HepG2 (cell line): ENCODE measurements at regions not wholly inside any gene's neighbourhood (a gene's known extent, or its start where the extent isn't known, plus 50 kb on each side); places are given as distances from the start of the nearest gene placed in this dataset.

Experiments
- ATAC-seq: fragments of 200-7000 bp; cut with Tn5 transposase; 3 replicates; pipeline ENCODE4 v1.9.1; 2020; ENCODE audit warnings: mild to moderate bottlenecking, moderate library complexity
- BruUV-seq: library from RNA; stranded (reverse); fragments of 400-500 nt; replicated peaks from 2 replicates; lab custom pipeline; 2021; lab: Mats Ljungman, UMichigan
- CTCF ChIA-PET: fragments of 300-600 bp; formaldehyde crosslinking; extraction: SDS; loops from one replicate; lab custom pipeline; 2021; ENCODE audit warnings: low total read pairs, inconsistent platforms, low intra/inter-chr PET ratio; lab: Yijun Ruan, JAX
- POLR2A ChIA-PET: fragments of 350-600 bp; sonication (Branson Sonifier 250); formaldehyde crosslinking; loops from one replicate; lab custom pipeline; 2020; ENCODE audit warnings: antibody characterized with exemption, inconsistent platforms; lab: Yijun Ruan, JAX
- DNase-seq: peaks from one replicate; pipeline ENCODE4 v3.0.0-alpha.2; 2015; ENCODE audit warnings: low spot score
- FAIRE-seq: peaks from 3 replicates; lab custom pipeline; 2011; peaks lifted over from hg19 to GRCh38; lab: Jason Lieb, UNC
- H2AFZ ChIP-seq: one replicate; pipeline ENCODE4 v1.6.1; 2011; ENCODE audit warnings: low read length, inconsistent platforms
- H3K27ac ChIP-seq: fragments of 300-600 bp; 3 replicates; pipeline ENCODE4 v1.8.0; 2011; ENCODE audit warnings: mixed run types, mild to moderate bottlenecking, mixed read lengths, low read length, inconsistent platforms; ENCODE audit not compliant: insufficient read depth; ENCODE audit errors: extremely low read length
- H3K27me3 ChIP-seq, 2 experiments: fragments of 200-600 bp in 1 of 2; 2 replicates in 1 of 2; 3 replicates in 1 of 2; pipeline versions ENCODE4 v1.6.0 to v1.8.0; 2011; ENCODE audit warnings: low read length in 2 of 2, mild to moderate bottlenecking in 2 of 2, moderate library complexity in 2 of 2, inconsistent platforms in 1 of 2; ENCODE audit not compliant: insufficient read depth in 2 of 2, control insufficient read depth in 1 of 2
- H3K36me3 ChIP-seq, 2 experiments: fragments of 200-600 bp in 1 of 2; replicated peaks in 1 of 2; 2 replicates in 1 of 2; 3 replicates in 1 of 2; pipeline versions ENCODE4 v1.5.1 to v1.8.0; 2011; ENCODE audit warnings: low read length in 2 of 2, inconsistent platforms in 1 of 2; ENCODE audit not compliant: insufficient read depth in 2 of 2, control insufficient read depth in 1 of 2
- H3K4me1 ChIP-seq: 2 replicates; pipeline ENCODE4 v1.5.1; 2012; ENCODE audit warnings: low read length, inconsistent platforms; ENCODE audit not compliant: insufficient read depth
- H3K4me2 ChIP-seq: 2 replicates; pipeline ENCODE4 v1.6.0; 2011; ENCODE audit warnings: low read depth, low read length, inconsistent platforms
- H3K4me3 ChIP-seq, 3 experiments: fragments of 200-600 bp in 1 of 3; sonication (generic), shearing (Covaris generic) in 1 of 3; replicated peaks in 1 of 3; 2 replicates each; pipeline ENCODE4 v1.5.1; 2011 to 2016; ENCODE audit warnings: low read length in 3 of 3, inconsistent platforms in 2 of 3, low read depth in 2 of 3, mild to moderate bottlenecking in 2 of 3, control low read depth in 1 of 3, mixed read lengths in 1 of 3; ENCODE audit not compliant: insufficient read depth in 1 of 3
- H3K79me2 ChIP-seq: one replicate; pipeline ENCODE4 v1.6.1; 2011; ENCODE audit warnings: low read length, inconsistent platforms; ENCODE audit not compliant: insufficient read depth
- H3K9ac ChIP-seq: 2 replicates; pipeline ENCODE4 v1.6.0; 2011; ENCODE audit warnings: mild to moderate bottlenecking, low read depth, low read length, inconsistent platforms; ENCODE audit not compliant: insufficient read depth
- H3K9me3 ChIP-seq: 2 replicates; pipeline ENCODE4 v1.5.1; 2012; ENCODE audit warnings: mild to moderate bottlenecking, low read length
- H4K20me1 ChIP-seq: 2 replicates; pipeline ENCODE4 v1.6.0; 2011; ENCODE audit warnings: inconsistent platforms, mild to moderate bottlenecking, low read length, moderate library complexity; ENCODE audit not compliant: insufficient read depth
- AGO1 ChIP-seq: fragments of 200-400 bp; formaldehyde crosslinking; IDR thresholded peaks from 2 replicates; pipeline ENCODE4 v1.6.1; 2017; ENCODE audit warnings: mild to moderate bottlenecking, low read depth, low read length, moderate library complexity; ENCODE audit not compliant: poor library complexity, severe bottlenecking
- FOXK1 ChIP-seq: sonication (generic); formaldehyde crosslinking; IDR thresholded peaks from 2 replicates; pipeline ENCODE4 v1.4.0; 2020; ENCODE audit warnings: low read depth, missing genetic modification reagents, borderline replicate concordance
- SRF ChIP-seq: IDR thresholded peaks from 2 replicates; pipeline ENCODE4 v1.6.1; 2011; ENCODE audit warnings: mild to moderate bottlenecking, low read depth, low read length, moderate library complexity
- ZBTB4 ChIP-seq: sonication (generic); formaldehyde crosslinking; IDR thresholded peaks from 2 replicates; pipeline ENCODE4 v1.4.0; 2020; ENCODE audit warnings: missing genetic modification reagents, mild to moderate bottlenecking, borderline replicate concordance
- ZNF232 ChIP-seq: sonication (generic); formaldehyde crosslinking; IDR thresholded peaks from 2 replicates; pipeline ENCODE4 v1.4.0; 2020; ENCODE audit warnings: missing genetic modification reagents, borderline replicate concordance
- ZNF281 ChIP-seq: sonication (generic); formaldehyde crosslinking; IDR thresholded peaks from 2 replicates; pipeline ENCODE4 v1.4.0; 2020; ENCODE audit warnings: missing genetic modification reagents, borderline replicate concordance
- ZNF773 ChIP-seq: sonication (generic); formaldehyde crosslinking; IDR thresholded peaks from 2 replicates; pipeline ENCODE4 v1.4.0; 2020; ENCODE audit warnings: missing genetic modification reagents, borderline replicate concordance
- WGBS: methylation state at CpG from one replicate; pipeline ENCODE4 v1.1.6; 2017; ENCODE audit warnings: low lambda C conversion rate; 5-methylcytosine and 5-hydroxymethylcytosine counted together
- in situ Hi-C: cut with HindIII; loops from 2 replicates; pipeline ENCODE4 v1.10.0; 2017; ENCODE audit warnings: low pct_unique_long_range_greater_than_20kb; ENCODE audit not compliant: extremely low pct_ligation_motif_present
- intact Hi-C: fragments of 100-400 bp; cut with micrococcal nuclease; formaldehyde crosslinking; loops from one replicate; pipeline ENCODE4 v1.10.0; 2022; ENCODE audit not compliant: unreplicated experiment
- TF ChIP-seq, protein P1 (sequence below): sonication (generic); formaldehyde crosslinking; IDR thresholded peaks from 2 replicates; pipeline ENCODE4 v1.8.1; 2023; ENCODE audit warnings: missing genetic modification reagents, mild to moderate bottlenecking, borderline replicate concordance
- TF ChIP-seq, protein P2 (sequence below): sonication (generic); formaldehyde crosslinking; IDR thresholded peaks from 2 replicates; pipeline ENCODE4 v1.8.0; 2022; ENCODE audit warnings: missing genetic modification reagents, mild to moderate bottlenecking, moderate library complexity, borderline replicate concordance

DNA sequence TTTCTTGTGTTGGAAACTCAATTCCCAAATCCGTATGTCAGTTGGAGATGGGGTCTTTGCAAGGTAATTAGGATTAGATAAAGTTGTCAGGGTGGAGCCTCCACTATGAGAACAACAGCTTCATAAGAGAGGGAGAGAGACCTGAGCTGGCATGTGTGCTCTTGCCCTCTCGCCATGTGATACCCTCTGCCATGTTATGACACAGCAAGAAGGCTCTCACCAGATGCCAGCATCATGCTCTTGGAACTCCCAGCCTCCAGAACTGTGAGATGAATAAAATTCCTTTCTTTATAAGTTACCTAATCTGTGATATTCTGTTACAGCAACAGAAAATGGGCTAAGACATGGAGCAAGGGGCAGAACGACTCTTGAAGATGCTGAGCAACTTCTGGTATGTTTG, 201.9 kb upstream of the BOD1L1 start (continued):
- no peak for TF ChIP-seq ZBTB4 (CRISPR knock-in tag)
- TF ChIP-seq, protein P1, sequence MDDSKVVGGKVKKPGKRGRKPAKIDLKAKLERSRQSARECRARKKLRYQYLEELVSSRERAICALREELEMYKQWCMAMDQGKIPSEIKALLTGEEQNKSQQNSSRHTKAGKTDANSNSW (CRISPR knock-in tag) = no peak

DNA sequence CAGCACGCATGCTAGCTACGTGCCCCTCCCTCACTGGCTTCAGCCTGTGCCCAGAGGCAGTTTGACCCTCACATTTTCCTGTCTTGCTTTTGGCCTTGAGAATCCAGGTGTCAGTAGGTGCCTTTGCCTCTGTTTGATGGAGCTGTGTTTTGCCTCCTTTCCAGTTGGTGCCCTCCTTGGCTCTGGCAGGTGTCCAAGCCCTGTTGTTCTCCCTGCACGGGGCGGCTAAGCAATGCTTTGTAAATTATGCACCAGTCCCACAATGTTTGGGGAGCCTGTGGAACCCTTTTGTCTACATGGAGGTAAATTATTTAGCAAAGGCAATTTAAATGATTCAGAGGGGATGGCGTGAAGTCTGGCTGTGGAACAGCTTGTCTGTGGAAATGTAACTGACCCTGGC, 202.9 kb upstream of the BOD1L1 start:
- ATAC-seq (no peak), FAIRE-seq (no peak), DNase-seq (no peak)
- no peak overlapping the region for H3K4me3 ChIP-seq
- peaks cover 14% of the 10 kb centered on the region; the same call in 1 of the 2 replicates for H3K9me3 ChIP-seq
- no peaks in the 10 kb centered on the region for H3K27me3 ChIP-seq
- no TSS peak for BruUV-seq
- no peaks in the 10 kb centered on the region for H3K79me2 ChIP-seq
- ChIA-PET CTCF (no interaction called here), POLR2A (no interaction called here)
- H3K4me2 ChIP-seq = no peak overlapping the region
- no peaks in the 10 kb centered on the region for H4K20me1 ChIP-seq
- no peak overlapping the region for H3K27ac ChIP-seq
- no peak overlapping the region for H3K9ac ChIP-seq
- no peaks in the 10 kb centered on the region for H3K36me3 ChIP-seq
- no peaks in the 10 kb centered on the region for H3K4me1 ChIP-seq
- in situ Hi-C loops = no loop called here
- WGBS = 0% methylated on average over 3 of the region's 5 CpGs
- H2AFZ ChIP-seq = no peak overlapping the region
- TF ChIP-seq, protein P2, sequence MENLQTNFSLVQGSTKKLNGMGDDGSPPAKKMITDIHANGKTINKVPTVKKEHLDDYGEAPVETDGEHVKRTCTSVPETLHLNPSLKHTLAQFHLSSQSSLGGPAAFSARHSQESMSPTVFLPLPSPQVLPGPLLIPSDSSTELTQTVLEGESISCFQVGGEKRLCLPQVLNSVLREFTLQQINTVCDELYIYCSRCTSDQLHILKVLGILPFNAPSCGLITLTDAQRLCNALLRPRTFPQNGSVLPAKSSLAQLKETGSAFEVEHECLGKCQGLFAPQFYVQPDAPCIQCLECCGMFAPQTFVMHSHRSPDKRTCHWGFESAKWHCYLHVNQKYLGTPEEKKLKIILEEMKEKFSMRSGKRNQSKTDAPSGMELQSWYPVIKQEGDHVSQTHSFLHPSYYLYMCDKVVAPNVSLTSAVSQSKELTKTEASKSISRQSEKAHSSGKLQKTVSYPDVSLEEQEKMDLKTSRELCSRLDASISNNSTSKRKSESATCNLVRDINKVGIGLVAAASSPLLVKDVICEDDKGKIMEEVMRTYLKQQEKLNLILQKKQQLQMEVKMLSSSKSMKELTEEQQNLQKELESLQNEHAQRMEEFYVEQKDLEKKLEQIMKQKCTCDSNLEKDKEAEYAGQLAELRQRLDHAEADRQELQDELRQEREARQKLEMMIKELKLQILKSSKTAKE (CRISPR knock-in tag) = no peak
- TF ChIP-seq FOXK1 (CRISPR knock-in tag) (no peak), SRF (no peak), ZNF232 (CRISPR knock-in tag) (no peak), ZNF773 (CRISPR knock-in tag) (no peak), AGO1 (no peak), ZNF281 (CRISPR knock-in tag) (no peak)
- intact Hi-C loops = no loop called here
